OCI-LY7 (cell line): ENCODE measurements at regions not wholly inside any gene's neighbourhood (a gene's known extent, or its start where the extent isn't known, plus 50 kb on each side); places are given as distances from the start of the nearest gene placed in this dataset.
"Not testable (repeated sequence)": the region's sequence is repeated elsewhere in the genome, so short reads cannot be mapped to it uniquely, and the experiment has no call there.

Source experiments
- BruUV-seq: library from RNA; stranded (reverse); fragments of 400-500 nt; replicated peaks from 2 replicates; lab custom pipeline; 2021; lab: Mats Ljungman, UMichigan
- CTCF ChIA-PET: fragments of 300-600 bp; sonication (Branson Sonifier 250); formaldehyde crosslinking; loops from one replicate; lab custom pipeline; 2022; ENCODE audit warnings: antibody characterized with exemption; ENCODE audit not compliant: unreplicated experiment; lab: Charles Lee
- POLR2A ChIA-PET: fragments of 300-600 bp; sonication (Branson Sonifier 250); formaldehyde crosslinking; loops from one replicate; lab custom pipeline; 2022; ENCODE audit warnings: antibody characterized with exemption; lab: Charles Lee
- DNase-seq: peaks from one replicate; pipeline ENCODE4 v3.0.0-alpha.2; 2015; ENCODE audit warnings: low spot score
- H2AFZ ChIP-seq: fragments of 200-600 bp; sonication (generic), shearing (Covaris generic); 2 replicates; pipeline ENCODE4 v1.6.1; 2014; ENCODE audit warnings: mild to moderate bottlenecking, antibody characterized with exemption, low read length, moderate library complexity
- H3K27ac ChIP-seq: fragments of 200-600 bp; sonication (generic); 2 replicates; pipeline ENCODE4 v1.5.1; 2014; ENCODE audit warnings: mixed run types, low read depth, mild to moderate bottlenecking, moderate library complexity, low read length, inconsistent platforms; ENCODE audit not compliant: poor library complexity, severe bottlenecking
- H3K36me3 ChIP-seq: fragments of 200-600 bp; sonication (generic); 2 replicates; pipeline ENCODE4 v1.6.1; 2014; ENCODE audit warnings: mild to moderate bottlenecking, antibody characterized with exemption, low read length, moderate library complexity, mixed read lengths; ENCODE audit not compliant: insufficient read depth
- H3K4me1 ChIP-seq: fragments of 200-600 bp; sonication (generic); 2 replicates; pipeline ENCODE4 v1.5.1; 2014; ENCODE audit warnings: mild to moderate bottlenecking, low read length; ENCODE audit not compliant: insufficient read depth, poor library complexity, severe bottlenecking
- H3K4me2 ChIP-seq: fragments of 200-600 bp; sonication (generic); 2 replicates; pipeline ENCODE4 v1.6.1; 2014; ENCODE audit warnings: mild to moderate bottlenecking, low read length
- H3K4me3 ChIP-seq: fragments of 200-600 bp; sonication (generic); 2 replicates; pipeline ENCODE4 v1.5.1; 2014; ENCODE audit warnings: mild to moderate bottlenecking, low read depth, low read length; ENCODE audit not compliant: poor library complexity, severe bottlenecking
- H3K79me2 ChIP-seq: fragments of 200-600 bp; sonication (generic); 2 replicates; pipeline ENCODE4 v1.6.1; 2016; ENCODE audit warnings: low read depth, mild to moderate bottlenecking, low read length, moderate library complexity, mixed read lengths; ENCODE audit not compliant: insufficient read depth
- H3K9me2 ChIP-seq: fragments of 200-600 bp; sonication (generic); 2 replicates; pipeline ENCODE4 v1.6.1; 2016; ENCODE audit warnings: mild to moderate bottlenecking, low read length, mixed read lengths; ENCODE audit not compliant: insufficient read depth
- H3K9me3 ChIP-seq: fragments of 200-600 bp; sonication (generic); 2 replicates; pipeline ENCODE4 v1.6.1; 2014; ENCODE audit warnings: mild to moderate bottlenecking, mixed run types, low read length, mixed read lengths
- H4K20me1 ChIP-seq: fragments of 200-600 bp; sonication (generic); 2 replicates; pipeline ENCODE4 v1.6.1; 2014; ENCODE audit warnings: mild to moderate bottlenecking, antibody characterized with exemption, low read length, moderate library complexity, mixed read lengths; ENCODE audit not compliant: insufficient read depth
- EZH2phosphoT487 ChIP-seq: fragments of 200-600 bp; sonication (generic); IDR thresholded peaks from 2 replicates; pipeline ENCODE4 v1.6.1; 2018; ENCODE audit warnings: low read depth, borderline replicate concordance, mild to moderate bottlenecking, mixed run types, antibody characterized with exemption, low read length, moderate library complexity, mixed read lengths
- intact Hi-C: fragments of 100-400 bp; cut with micrococcal nuclease; formaldehyde crosslinking; loops from one replicate; pipeline ENCODE4 v1.10.0; 2022; ENCODE audit not compliant: unreplicated experiment
- TF ChIP-seq, protein P1 (sequence below): fragments of 200-600 bp; sonication (generic); conservative IDR thresholded peaks from 2 replicates; pipeline ENCODE4 v1.5.1; 2014; ENCODE audit warnings: mild to moderate bottlenecking, antibody characterized with exemption, low read length, moderate library complexity, mixed read lengths

DNA sequence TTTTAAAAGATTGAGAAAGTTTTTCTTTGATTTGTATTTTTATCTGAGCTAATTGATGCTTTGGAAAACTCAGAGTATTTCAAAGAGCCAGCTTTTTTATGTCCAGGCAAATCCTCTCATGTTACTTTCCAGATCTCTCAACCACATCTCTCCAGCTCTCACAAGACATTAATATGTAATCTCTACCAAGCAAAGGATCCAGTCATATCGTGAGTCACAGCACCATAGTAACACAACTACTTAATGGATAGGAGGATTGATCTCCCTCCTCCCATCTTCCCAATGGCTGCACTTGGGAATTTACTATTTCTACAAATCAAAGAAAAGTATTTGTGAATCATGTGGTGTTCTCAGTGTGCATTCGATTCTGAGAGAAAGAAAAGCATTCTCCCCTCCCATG is 63.3 kb downstream of the POU4F1 start:
- no peaks in the 10 kb centered on the region for H3K9me3 ChIP-seq
- TF ChIP-seq, protein P1, sequence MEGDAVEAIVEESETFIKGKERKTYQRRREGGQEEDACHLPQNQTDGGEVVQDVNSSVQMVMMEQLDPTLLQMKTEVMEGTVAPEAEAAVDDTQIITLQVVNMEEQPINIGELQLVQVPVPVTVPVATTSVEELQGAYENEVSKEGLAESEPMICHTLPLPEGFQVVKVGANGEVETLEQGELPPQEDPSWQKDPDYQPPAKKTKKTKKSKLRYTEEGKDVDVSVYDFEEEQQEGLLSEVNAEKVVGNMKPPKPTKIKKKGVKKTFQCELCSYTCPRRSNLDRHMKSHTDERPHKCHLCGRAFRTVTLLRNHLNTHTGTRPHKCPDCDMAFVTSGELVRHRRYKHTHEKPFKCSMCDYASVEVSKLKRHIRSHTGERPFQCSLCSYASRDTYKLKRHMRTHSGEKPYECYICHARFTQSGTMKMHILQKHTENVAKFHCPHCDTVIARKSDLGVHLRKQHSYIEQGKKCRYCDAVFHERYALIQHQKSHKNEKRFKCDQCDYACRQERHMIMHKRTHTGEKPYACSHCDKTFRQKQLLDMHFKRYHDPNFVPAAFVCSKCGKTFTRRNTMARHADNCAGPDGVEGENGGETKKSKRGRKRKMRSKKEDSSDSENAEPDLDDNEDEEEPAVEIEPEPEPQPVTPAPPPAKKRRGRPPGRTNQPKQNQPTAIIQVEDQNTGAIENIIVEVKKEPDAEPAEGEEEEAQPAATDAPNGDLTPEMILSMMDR = no peak
- TF ChIP-seq EZH2phosphoT487 = no peak

GRCh38 chr13:78526044-78526443 is 77.3 kb downstream of the POU4F1 start:
- H3K4me3 ChIP-seq, H3K36me3 ChIP-seq, H3K79me2 ChIP-seq, H3K4me2 ChIP-seq, H3K4me1 ChIP-seq, H4K20me1 ChIP-seq, CTCF ChIA-PET, intact Hi-C loops, H3K9me3 ChIP-seq, H3K27ac ChIP-seq, DNase-seq, BruUV-seq, POLR2A ChIA-PET, H2AFZ ChIP-seq, H3K9me2 ChIP-seq: not testable (repeated sequence)

More for the DNA sequence above, 63.3 kb downstream of the POU4F1 start:
- BruUV-seq = no TSS peak
- ChIA-PET POLR2A (no interaction called here), CTCF (no interaction called here)
- intact Hi-C loops = no loop called here
- Histone ChIP-seq H3K79me2 (no peaks in the 10 kb centered on the region), H3K36me3 (no peaks in the 10 kb centered on the region), H3K27ac (no peak overlapping the region), H3K4me1 (no peaks in the 10 kb centered on the region), H3K4me3 (no peak overlapping the region), H4K20me1 (no peaks in the 10 kb centered on the region), H2AFZ (no peak overlapping the region), H3K4me2 (no peak overlapping the region), H3K9me2 (no peaks in the 10 kb centered on the region)
- no peak for DNase-seq

- Histone ChIP-seq H3K4me2 (no peak overlapping the region), H3K9me2 (no peaks in the 10 kb centered on the region), H4K20me1 (no peaks in the 10 kb centered on the region), H3K4me3 (no peak overlapping the region), H3K4me1 (no peaks in the 10 kb centered on the region), H3K79me2 (no peaks in the 10 kb centered on the region), H2AFZ (no peak overlapping the region), H3K9me3 (no peaks in the 10 kb centered on the region), H3K27ac (no peak overlapping the region), H3K36me3 (no peaks in the 10 kb centered on the region)
- intact Hi-C loops = no loop called here
- no peak for TF ChIP-seq EZH2phosphoT487
- TF ChIP-seq, protein P1 = no peak
- ChIA-PET POLR2A (interaction anchor here (0.8 kb wide), 1 partner anchor 27 kb away, joined by 3 read pairs; no protein-coding TSS in a partner anchor), CTCF (interaction anchor here (1.4 kb wide), 1 partner anchor 13 kb away, joined by 3 read pairs; no protein-coding TSS in a partner anchor)
- DNase-seq = no peak
- no TSS peak for BruUV-seq
Measured at GRCh38 chr13:78524936-78525335, 78.4 kb downstream of the POU4F1 start.
